HPDE6-E6E7 (cell line): ENCODE measurements at regions not wholly inside any gene's neighbourhood (a gene's known extent, or its start where the extent isn't known, plus 50 kb on each side); places are given as distances from the start of the nearest gene placed in this dataset.
"Not testable (repeated sequence)": the region's sequence is repeated elsewhere in the genome, so short reads cannot be mapped to it uniquely, and the experiment has no call there.

ENCODE experiments used
- DNase-seq: peaks from one replicate; pipeline ENCODE4 v3.0.0; 2011; ENCODE audit warnings: missing footprints; ENCODE audit errors: extremely low spot score

- no peak for DNase-seq
Measured at GRCh38 chrX:45404206-45404605, 203.5 kb upstream of the DIPK2B start.

- no peak for DNase-seq
Measured at GRCh38 chrX:45401923-45402322, 201.2 kb upstream of the DIPK2B start.

GRCh38 chrX:45400951-45401725 is 200.5 kb upstream of the DIPK2B start:
- not testable (repeated sequence) for DNase-seq

GRCh38 chrX:45400027-45400779 is 199.5 kb upstream of the DIPK2B start:
- no peak for DNase-seq

GRCh38 chrX:45385757-45386156 is 185.1 kb upstream of the DIPK2B start:
- no peak for DNase-seq

GRCh38 chrX:45381841-45382240 is 181.2 kb upstream of the DIPK2B start:
- DNase-seq: no peak

GRCh38 chrX:45381366-45381765 is 180.7 kb upstream of the DIPK2B start:
- no peak for DNase-seq

- DNase-seq: no peak
Measured at GRCh38 chrX:45379236-45379635, 178.6 kb upstream of the DIPK2B start.

- no peak for DNase-seq
Measured at GRCh38 chrX:45372151-45372550, 171.5 kb upstream of the DIPK2B start.

- no peak for DNase-seq
Measured at GRCh38 chrX:45368705-45369104, 168.0 kb upstream of the DIPK2B start.

- DNase-seq: no peak
Measured at GRCh38 chrX:45363596-45363995, 162.9 kb upstream of the DIPK2B start.

- no peak for DNase-seq
Measured at GRCh38 chrX:45360571-45360970, 159.9 kb upstream of the DIPK2B start.

- no peak for DNase-seq
Measured at GRCh38 chrX:45358392-45358791, 157.7 kb upstream of the DIPK2B start.

- DNase-seq: no peak
Measured at GRCh38 chrX:45353456-45353855, 152.8 kb upstream of the DIPK2B start.

- no peak for DNase-seq
Measured at GRCh38 chrX:45352611-45353010, 151.9 kb upstream of the DIPK2B start.

- DNase-seq: no peak
Measured at GRCh38 chrX:45351478-45351877, 150.8 kb upstream of the DIPK2B start.

- no peak for DNase-seq
Measured at GRCh38 chrX:45348296-45348695, 147.6 kb upstream of the DIPK2B start.

GRCh38 chrX:45347877-45348276 is 147.2 kb upstream of the DIPK2B start:
- DNase-seq: no peak

- DNase-seq: no peak
Measured at GRCh38 chrX:45344594-45344993, 143.9 kb upstream of the DIPK2B start.

GRCh38 chrX:45329217-45329616 is 128.5 kb upstream of the DIPK2B start:
- no peak for DNase-seq

- DNase-seq: no peak
Measured at GRCh38 chrX:45324941-45325340, 124.3 kb upstream of the DIPK2B start.

- no peak for DNase-seq
Measured at GRCh38 chrX:45323387-45323786, 122.7 kb upstream of the DIPK2B start.

- no peak for DNase-seq
Measured at GRCh38 chrX:45322820-45323219, 122.1 kb upstream of the DIPK2B start.
